ENCODE measurements at regions not wholly inside any gene's neighbourhood (a gene's known extent, or its start where the extent isn't known, plus 50 kb on each side); places are given as distances from the start of the nearest gene placed in this dataset.

- TF ChIP-seq, protein P1, sequence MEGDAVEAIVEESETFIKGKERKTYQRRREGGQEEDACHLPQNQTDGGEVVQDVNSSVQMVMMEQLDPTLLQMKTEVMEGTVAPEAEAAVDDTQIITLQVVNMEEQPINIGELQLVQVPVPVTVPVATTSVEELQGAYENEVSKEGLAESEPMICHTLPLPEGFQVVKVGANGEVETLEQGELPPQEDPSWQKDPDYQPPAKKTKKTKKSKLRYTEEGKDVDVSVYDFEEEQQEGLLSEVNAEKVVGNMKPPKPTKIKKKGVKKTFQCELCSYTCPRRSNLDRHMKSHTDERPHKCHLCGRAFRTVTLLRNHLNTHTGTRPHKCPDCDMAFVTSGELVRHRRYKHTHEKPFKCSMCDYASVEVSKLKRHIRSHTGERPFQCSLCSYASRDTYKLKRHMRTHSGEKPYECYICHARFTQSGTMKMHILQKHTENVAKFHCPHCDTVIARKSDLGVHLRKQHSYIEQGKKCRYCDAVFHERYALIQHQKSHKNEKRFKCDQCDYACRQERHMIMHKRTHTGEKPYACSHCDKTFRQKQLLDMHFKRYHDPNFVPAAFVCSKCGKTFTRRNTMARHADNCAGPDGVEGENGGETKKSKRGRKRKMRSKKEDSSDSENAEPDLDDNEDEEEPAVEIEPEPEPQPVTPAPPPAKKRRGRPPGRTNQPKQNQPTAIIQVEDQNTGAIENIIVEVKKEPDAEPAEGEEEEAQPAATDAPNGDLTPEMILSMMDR (conservative IDR thresholded peaks at IDR 0.05 in 1 of 2, IDR thresholded peaks at IDR 0.05 in 1 of 2; ENCODE audit: low read depth in 1 of 2, low read length in 2 of 2): no peak
- no peak for TF ChIP-seq EZH2 (IDR thresholded peaks at IDR 0.05; ENCODE audit: low read length, missing control alignments)
These were observed 191.5 kb downstream of the SEC14L1 start for GRCh38 chr17:77332034-77332971.
